ENCODE measurements at regions not wholly inside any gene's neighbourhood (a gene's known extent, or its start where the extent isn't known, plus 50 kb on each side); places are given as distances from the start of the nearest gene placed in this dataset.

- DNase-seq = no peak
These were observed 226.9 kb downstream of the TMEM38B start for GRCh38 chr9:105921057-105921726.

GRCh38 chr9:105928416-105928815 lies 234.1 kb downstream of the TMEM38B start:
- no peak for DNase-seq

GRCh38 chr9:105930011-105930627 lies 235.8 kb downstream of the TMEM38B start:
- DNase-seq = no peak

- DNase-seq = no peak
These were observed 237.9 kb downstream of the TMEM38B start for GRCh38 chr9:105932276-105932675.

- no peak for DNase-seq
These were observed 256.1 kb downstream of the TMEM38B start for GRCh38 chr9:105950448-105950847.

- no peak for DNase-seq
These were observed 256.6 kb downstream of the TMEM38B start for GRCh38 chr9:105950894-105951293.

- no peak for DNase-seq
These were observed 260.2 kb downstream of the TMEM38B start for GRCh38 chr9:105954517-105954916.

- DNase-seq = no peak
These were observed 263.5 kb downstream of the TMEM38B start for GRCh38 chr9:105957830-105958229.

GRCh38 chr9:105958587-105958986 lies 264.2 kb downstream of the TMEM38B start:
- DNase-seq = no peak

- no peak for DNase-seq
These were observed 265.2 kb downstream of the TMEM38B start for GRCh38 chr9:105959531-105959930.

- DNase-seq = no peak
These were observed 269.2 kb downstream of the TMEM38B start for GRCh38 chr9:105963343-105964099.

GRCh38 chr9:105964156-105964555 lies 269.8 kb downstream of the TMEM38B start:
- DNase-seq = no peak

GRCh38 chr9:105966834-105967233 lies 272.5 kb downstream of the TMEM38B start:
- DNase-seq = no peak

GRCh38 chr9:105967248-105967647 lies 272.9 kb downstream of the TMEM38B start:
- DNase-seq = no peak

GRCh38 chr9:105967797-105968196 lies 273.5 kb downstream of the TMEM38B start:
- peak; percentile 34 for DNase-seq

GRCh38 chr9:105968811-105969466 lies 274.6 kb downstream of the TMEM38B start:
- no peak for DNase-seq

- DNase-seq = no peak
These were observed 275.3 kb downstream of the TMEM38B start for GRCh38 chr9:105969636-105970035.

- DNase-seq = no peak
These were observed 277.6 kb downstream of the TMEM38B start for GRCh38 chr9:105971986-105972385.

- DNase-seq = no peak
These were observed 278.3 kb downstream of the TMEM38B start for GRCh38 chr9:105972466-105973204.

- no peak for DNase-seq
These were observed 279.6 kb downstream of the TMEM38B start for GRCh38 chr9:105973951-105974351.

GRCh38 chr9:105975886-105976645 lies 281.7 kb downstream of the TMEM38B start:
- no peak for DNase-seq

- no peak for DNase-seq
These were observed 284.0 kb downstream of the TMEM38B start for GRCh38 chr9:105978336-105978735.
